CD4-positive, CD25-positive, alpha-beta regulatory T cell (primary cell): ENCODE measurements at regions not wholly inside any gene's neighbourhood (a gene's known extent, or its start where the extent isn't known, plus 50 kb on each side); places are given as distances from the start of the nearest gene placed in this dataset.
"Not testable (repeated sequence)": the region's sequence is repeated elsewhere in the genome, so short reads cannot be mapped to it uniquely, and the experiment has no call there.

Experiments used
- ATAC-seq, 2 donors: fragments of 150-1000 bp; cut with Tn5 transposase; one replicate each; pipeline ENCODE4 v1.10.0; 2021; ENCODE audit warnings: low read depth in 2 of 2, moderate number of reproducible peaks in 2 of 2, moderate library complexity in 1 of 2
- DNase-seq, 3 donors: peaks; one replicate each; pipeline versions ENCODE4 v3.0.0 to v3.0.0-alpha.2; 2012 to 2022; ENCODE audit warnings: mixed read lengths in 1 of 3
- H3K27ac ChIP-seq: one replicate; pipeline ENCODE4 v1.7.0; 2013; ENCODE audit warnings: mild to moderate bottlenecking, low read length; ENCODE audit not compliant: insufficient read depth, poor library complexity, severe bottlenecking
- H3K27me3 ChIP-seq: one replicate; pipeline ENCODE4 v1.7.0; 2013; ENCODE audit warnings: low read length; ENCODE audit not compliant: control insufficient read depth, insufficient read depth
- H3K36me3 ChIP-seq: one replicate; pipeline ENCODE4 v1.7.0; 2013; ENCODE audit warnings: mild to moderate bottlenecking, low read length, moderate library complexity; ENCODE audit not compliant: control insufficient read depth, insufficient read depth
- H3K4me1 ChIP-seq: 2 replicates; pipeline ENCODE4 v1.7.0; 2013; ENCODE audit warnings: mild to moderate bottlenecking, low read length; ENCODE audit not compliant: insufficient read depth, control insufficient read depth, poor library complexity, severe bottlenecking
- H3K4me3 ChIP-seq: one replicate; pipeline ENCODE4 v1.7.0; 2013; ENCODE audit warnings: low read depth, mild to moderate bottlenecking, low read length, moderate library complexity
- H3K9me3 ChIP-seq, 2 experiments: 1 replicate in 1 of 2; 2 replicates in 1 of 2; pipeline ENCODE4 v1.7.0; 2013; ENCODE audit warnings: low read length in 2 of 2, mild to moderate bottlenecking in 1 of 2, moderate library complexity in 1 of 2; ENCODE audit not compliant: control insufficient read depth in 2 of 2
- H3K27ac Mint-ChIP-seq, 3 donors: one replicate each; pipeline ENCODE4 v1.8.0; 2020 to 2022; ENCODE audit warnings: mild to moderate bottlenecking in 3 of 3, mixed read lengths in 3 of 3, moderate library complexity in 2 of 3
- H3K27me3 Mint-ChIP-seq: one replicate; pipeline ENCODE4 v1.8.0; 2022; ENCODE audit warnings: mild to moderate bottlenecking, mixed read lengths
- H3K36me3 Mint-ChIP-seq: one replicate; pipeline ENCODE4 v1.8.0; 2020; ENCODE audit warnings: mixed read lengths
- H3K4me1 Mint-ChIP-seq, 4 donors: one replicate each; pipeline ENCODE4 v1.8.0; 2020 to 2022; ENCODE audit warnings: mixed read lengths in 4 of 4, mild to moderate bottlenecking in 1 of 4
- H3K4me3 Mint-ChIP-seq, 4 donors: one replicate each; pipeline ENCODE4 v1.8.0; 2020 to 2022; ENCODE audit warnings: mild to moderate bottlenecking in 4 of 4, mixed read lengths in 4 of 4, moderate library complexity in 3 of 4
- H3K9me3 Mint-ChIP-seq, 7 donors: one replicate each; pipeline ENCODE4 v1.8.0; 2020 to 2022; ENCODE audit warnings: mixed read lengths in 7 of 7, mild to moderate bottlenecking in 3 of 7, moderate library complexity in 2 of 7

DNA sequence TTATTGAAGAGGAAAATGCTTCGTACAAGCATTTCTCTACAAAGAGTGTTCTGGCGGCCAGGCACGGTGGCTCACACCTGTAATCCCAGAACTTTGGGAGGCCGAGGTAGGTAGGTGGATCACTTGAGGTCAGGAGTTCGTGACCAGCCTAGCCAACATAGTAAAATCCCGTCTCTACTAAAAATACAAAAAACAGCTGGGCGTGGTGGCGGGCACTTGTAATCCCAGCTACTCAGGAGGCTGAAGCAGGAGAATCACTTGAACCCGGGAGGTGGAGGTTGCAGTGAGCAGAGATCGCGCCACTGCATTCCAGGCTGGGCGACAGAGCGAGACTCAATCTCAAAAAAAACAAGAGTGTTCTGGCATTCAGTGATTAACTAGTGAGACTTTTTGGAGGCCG lies 117.0 kb upstream of the DMRT1 start:
- not testable (repeated sequence) for H3K4me3 ChIP-seq, H3K4me1 Mint-ChIP-seq, H3K27me3 ChIP-seq, H3K4me3 Mint-ChIP-seq, H3K27ac Mint-ChIP-seq, ATAC-seq, H3K27ac ChIP-seq, H3K9me3 ChIP-seq, H3K9me3 Mint-ChIP-seq, H3K4me1 ChIP-seq, H3K36me3 ChIP-seq, DNase-seq
- Mint-ChIP-seq H3K36me3 (peaks cover 15% of the 10 kb centered on the region), H3K27me3 (peaks cover 20% of the 10 kb centered on the region)

DNA sequence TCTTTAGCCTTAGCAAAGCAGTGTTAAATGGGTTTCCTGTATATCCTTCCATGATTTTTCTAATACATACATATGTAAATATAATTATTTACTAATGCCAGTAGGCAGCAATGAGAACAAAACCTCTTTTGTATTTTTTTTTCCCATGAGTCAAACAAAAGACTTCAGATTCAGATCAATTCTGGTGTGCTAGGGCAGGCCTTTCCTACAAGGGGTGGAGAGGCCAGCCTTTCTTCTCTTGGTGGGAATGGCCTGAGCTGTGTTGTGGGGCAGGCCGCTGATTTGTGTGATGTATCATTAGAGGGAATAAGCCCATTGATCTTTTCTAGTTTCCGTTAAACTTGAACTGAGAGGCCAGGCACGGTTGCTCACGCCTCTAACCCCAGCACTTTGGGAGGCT lies 115.5 kb upstream of the DMRT1 start:
- H3K9me3 Mint-ChIP-seq, result no peaks in the 10 kb centered on the region
- H3K27me3 ChIP-seq, result no peaks in the 10 kb centered on the region
- DNase-seq (no peak), ATAC-seq (no peak)
- H3K27me3 Mint-ChIP-seq, result peaks cover 14% of the 10 kb centered on the region
- H3K36me3 Mint-ChIP-seq, result peaks cover 11% of the 10 kb centered on the region
- H3K27ac Mint-ChIP-seq, result no peak overlapping the region
- H3K36me3 ChIP-seq, result peaks cover 1% of the 10 kb centered on the region
- no peaks in the 10 kb centered on the region for H3K9me3 ChIP-seq
- no peak overlapping the region for H3K27ac ChIP-seq
- H3K4me1 Mint-ChIP-seq, result peaks cover 0 to 3% (median 0%) of the 10 kb centered on the region in 4 donors
- no peaks in the 10 kb centered on the region for H3K4me1 ChIP-seq
- no peak overlapping the region for H3K4me3 Mint-ChIP-seq
- no peak overlapping the region for H3K4me3 ChIP-seq

DNA sequence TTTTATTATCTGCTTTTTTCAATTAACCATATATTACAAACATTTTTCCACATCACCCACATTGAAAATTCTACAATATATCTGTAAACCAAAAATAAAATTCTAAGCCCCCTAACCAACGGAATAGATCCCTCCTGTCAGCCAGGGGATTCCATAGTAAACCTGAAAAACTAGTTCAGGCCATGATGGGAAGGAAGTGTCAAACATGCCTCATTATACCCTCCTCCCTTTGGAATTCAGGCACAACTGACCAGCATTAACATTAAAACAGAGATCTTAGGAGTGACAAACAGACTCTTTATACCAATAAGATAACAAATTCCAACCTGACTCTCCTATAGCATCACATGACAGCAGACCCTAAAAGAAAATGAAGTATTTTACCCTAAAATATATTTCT lies 113.7 kb upstream of the DMRT1 start:
- peaks cover 13% of the 10 kb centered on the region for H3K36me3 Mint-ChIP-seq
- no peaks in the 10 kb centered on the region for H3K9me3 ChIP-seq
- no peaks in the 10 kb centered on the region for H3K4me1 ChIP-seq
- no peak overlapping the region for H3K4me3 Mint-ChIP-seq
- DNase-seq (no peak), ATAC-seq (no peak)
- H3K27me3 ChIP-seq, result no peaks in the 10 kb centered on the region
- peaks cover 0 to 3% (median 0%) of the 10 kb centered on the region in 4 donors for H3K4me1 Mint-ChIP-seq
- H3K9me3 Mint-ChIP-seq, result no peaks in the 10 kb centered on the region
- H3K27me3 Mint-ChIP-seq, result peaks cover 5% of the 10 kb centered on the region
- peaks cover 5% of the 10 kb centered on the region for H3K36me3 ChIP-seq
- no peak overlapping the region for H3K27ac ChIP-seq
- H3K27ac Mint-ChIP-seq, result no peak overlapping the region
- H3K4me3 ChIP-seq, result no peak overlapping the region

DNA sequence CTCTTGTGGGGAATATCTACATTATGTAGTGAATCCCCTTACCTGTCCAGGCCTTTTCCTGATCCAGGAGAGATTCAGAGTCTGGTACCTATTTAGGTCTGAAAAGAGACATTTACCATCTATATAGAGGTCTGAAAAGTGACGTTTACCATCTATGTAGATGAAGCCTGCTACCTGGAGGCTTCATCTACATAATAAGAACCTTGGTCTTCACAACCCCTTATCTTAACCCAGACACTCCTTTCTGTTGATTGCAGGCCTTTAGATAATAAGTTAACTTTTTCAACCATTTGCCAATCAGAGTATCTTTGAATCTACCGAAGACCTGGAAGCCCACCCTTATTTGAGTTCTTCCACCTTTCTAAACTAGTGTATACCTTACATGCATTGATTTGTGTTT lies 113.0 kb upstream of the DMRT1 start:
- DNase-seq (no peak), ATAC-seq (no peak)
- H3K4me3 Mint-ChIP-seq, result no peak overlapping the region
- H3K27ac ChIP-seq, result no peak overlapping the region
- no peak overlapping the region for H3K27ac Mint-ChIP-seq
- H3K9me3 ChIP-seq, result no peaks in the 10 kb centered on the region
- H3K4me1 ChIP-seq, result no peaks in the 10 kb centered on the region
- H3K36me3 Mint-ChIP-seq, result peaks cover 11% of the 10 kb centered on the region
- no peaks in the 10 kb centered on the region for H3K9me3 Mint-ChIP-seq
- H3K4me3 ChIP-seq, result no peak overlapping the region
- peaks cover 5% of the 10 kb centered on the region for H3K36me3 ChIP-seq
- peaks cover 0 to 3% (median 0%) of the 10 kb centered on the region in 4 donors for H3K4me1 Mint-ChIP-seq
- no peaks in the 10 kb centered on the region for H3K27me3 ChIP-seq
- peaks cover 5% of the 10 kb centered on the region for H3K27me3 Mint-ChIP-seq

- Histone ChIP-seq H3K4me3 (no peak overlapping the region), H3K36me3 (peaks cover 7% of the 10 kb centered on the region), H3K27me3 (no peaks in the 10 kb centered on the region), H3K9me3 (no peaks in the 10 kb centered on the region), H3K27ac (no peak overlapping the region), H3K4me1 (no peaks in the 10 kb centered on the region)
- peaks cover 0 to 3% (median 0%) of the 10 kb centered on the region in 4 donors for H3K4me1 Mint-ChIP-seq
- DNase-seq (no peak), ATAC-seq (no peak)
- H3K27me3 Mint-ChIP-seq, result peaks cover 5% of the 10 kb centered on the region
- peaks cover 15% of the 10 kb centered on the region for H3K36me3 Mint-ChIP-seq
- no peak overlapping the region for H3K27ac Mint-ChIP-seq
- H3K4me3 Mint-ChIP-seq, result no peak overlapping the region
- no peaks in the 10 kb centered on the region for H3K9me3 Mint-ChIP-seq
Measured at GRCh38 chr9:731474-731873, 110.0 kb upstream of the DMRT1 start.

GRCh38 chr9:734831-735511 lies 106.5 kb upstream of the DMRT1 start:
- no peak overlapping the region for H3K4me3 ChIP-seq
- Mint-ChIP-seq H3K4me3 (no peak overlapping the region), H3K9me3 (no peaks in the 10 kb centered on the region), H3K4me1 (peaks cover 0 to 5% (median 0%) of the 10 kb centered on the region in 4 donors), H3K27ac (no peak overlapping the region), H3K36me3 (peaks cover 16% of the 10 kb centered on the region), H3K27me3 (no peaks in the 10 kb centered on the region)
- no peaks in the 10 kb centered on the region for H3K4me1 ChIP-seq
- no peaks in the 10 kb centered on the region for H3K27me3 ChIP-seq
- DNase-seq (no peak), ATAC-seq (no peak)
- no peak overlapping the region for H3K27ac ChIP-seq
- H3K9me3 ChIP-seq, result no peaks in the 10 kb centered on the region
- H3K36me3 ChIP-seq, result peaks cover 16% of the 10 kb centered on the region

DNA sequence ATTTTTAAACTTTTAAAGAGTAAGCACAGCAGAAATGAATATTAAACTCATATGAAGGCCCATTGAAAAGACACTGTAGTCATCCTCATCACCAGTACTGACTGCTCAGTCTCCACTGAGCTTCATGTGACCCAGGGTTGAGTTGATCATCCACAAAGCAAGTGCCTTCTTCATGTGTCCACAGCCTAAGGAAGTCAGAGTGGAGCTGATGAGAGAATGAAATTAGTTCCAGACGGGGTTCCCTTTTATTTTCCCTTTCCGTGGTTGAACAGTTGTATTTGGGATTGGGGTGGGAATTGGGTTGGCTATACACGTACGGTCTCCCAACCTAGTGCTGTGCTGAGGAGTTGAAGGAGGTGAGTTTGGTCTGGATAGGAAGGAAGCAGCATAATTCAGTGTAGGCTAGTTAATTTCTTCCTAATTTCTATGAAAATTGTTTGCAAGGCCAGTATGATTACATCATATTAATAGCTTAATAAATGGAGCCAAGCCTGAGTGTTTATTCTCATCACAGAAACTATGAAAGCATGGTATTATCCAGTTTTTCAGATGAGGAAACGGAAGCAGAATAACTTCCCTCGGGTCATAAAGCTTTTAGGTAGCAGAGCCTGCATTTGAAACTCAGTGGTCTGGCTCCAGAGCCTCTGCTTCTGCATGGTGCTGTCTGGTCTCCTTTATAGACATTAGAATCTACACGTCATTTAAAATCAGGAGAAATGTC lies 103.9 kb upstream of the DMRT1 start:
- Mint-ChIP-seq H3K36me3 (peaks cover 20% of the 10 kb centered on the region), H3K4me1 (peaks cover 0 to 2% (median 0%) of the 10 kb centered on the region in 4 donors), H3K27me3 (no peaks in the 10 kb centered on the region), H3K4me3 (no peak overlapping the region), H3K9me3 (no peaks in the 10 kb centered on the region), H3K27ac (no peak overlapping the region)
- H3K9me3 ChIP-seq, result no peaks in the 10 kb centered on the region
- no peak for DNase-seq
- H3K36me3 ChIP-seq, result peaks cover 16% of the 10 kb centered on the region
- no peaks in the 10 kb centered on the region for H3K27me3 ChIP-seq
- no peaks in the 10 kb centered on the region for H3K4me1 ChIP-seq
- H3K27ac ChIP-seq, result no peak overlapping the region
- H3K4me3 ChIP-seq, result no peak overlapping the region
- no peak for ATAC-seq
